GM23338 (cell line): ENCODE measurements at regions not wholly inside any gene's neighbourhood (a gene's known extent, or its start where the extent isn't known, plus 50 kb on each side); places are given as distances from the start of the nearest gene placed in this dataset.

Experiments used
- ATAC-seq: fragments of 200-7000 bp; cut with Tn5 transposase; 3 replicates; pipeline ENCODE4 v1.9.1; 2020
- DNase-seq: peaks from one replicate; pipeline ENCODE4 v3.0.0-alpha.2; 2015; ENCODE audit warnings: low spot score
- H2AFZ ChIP-seq: fragments of 200-600 bp; sonication (generic); 2 replicates; pipeline ENCODE4 v1.8.0; 2016; ENCODE audit warnings: antibody characterized with exemption, mild to moderate bottlenecking, moderate library complexity
- H3F3A ChIP-seq: fragments of 200-600 bp; sonication (generic); replicated peaks from 2 replicates; pipeline ENCODE4 v1.8.0; 2017; ENCODE audit warnings: antibody characterized with exemption, mixed run types, low read depth
- H3K27ac ChIP-seq: fragments of 200-600 bp; sonication (generic); 2 replicates; pipeline ENCODE4 v1.6.1; 2016; ENCODE audit warnings: low read depth
- H3K27me3 ChIP-seq: fragments of 200-600 bp; sonication (generic); 2 replicates; pipeline ENCODE4 v1.8.0; 2016; ENCODE audit warnings: mild to moderate bottlenecking, mixed run types, moderate library complexity; ENCODE audit not compliant: insufficient read depth
- H3K36me3 ChIP-seq: fragments of 200-600 bp; sonication (generic); 2 replicates; pipeline ENCODE4 v1.8.0; 2016; ENCODE audit warnings: mild to moderate bottlenecking; ENCODE audit not compliant: insufficient read depth
- H3K4me1 ChIP-seq: fragments of 200-600 bp; sonication (generic); 2 replicates; pipeline ENCODE4 v1.8.0; 2016; ENCODE audit warnings: mild to moderate bottlenecking, moderate library complexity; ENCODE audit not compliant: insufficient read depth
- H3K4me2 ChIP-seq: fragments of 200-600 bp; sonication (generic); 2 replicates; pipeline ENCODE4 v1.7.1; 2017; ENCODE audit warnings: mixed run types
- H3K4me3 ChIP-seq: fragments of 200-600 bp; sonication (generic); 2 replicates; pipeline ENCODE4 v1.6.1; 2016; ENCODE audit warnings: mixed run types
- H3K79me2 ChIP-seq: fragments of 200-600 bp; sonication (generic); replicated peaks from 2 replicates; pipeline ENCODE4 v1.8.0; 2017; ENCODE audit warnings: mild to moderate bottlenecking; ENCODE audit not compliant: insufficient read depth
- H3K9me2 ChIP-seq: fragments of 200-600 bp; sonication (generic); 2 replicates; pipeline ENCODE4 v1.8.0; 2017; ENCODE audit not compliant: insufficient read depth
- H4K20me1 ChIP-seq: fragments of 200-600 bp; sonication (generic); replicated peaks from 2 replicates; pipeline ENCODE4 v1.8.0; 2017; ENCODE audit warnings: mild to moderate bottlenecking; ENCODE audit not compliant: insufficient read depth
- H3K27ac Mint-ChIP-seq: 2 replicates; pipeline ENCODE4 v1.8.0; 2020; ENCODE audit warnings: inconsistent platforms, mild to moderate bottlenecking, moderate library complexity, mixed read lengths
- H3K27me3 Mint-ChIP-seq: 3 replicates; pipeline ENCODE4 v1.8.0; 2022; ENCODE audit warnings: low read depth, mild to moderate bottlenecking, moderate library complexity, mixed read lengths, inconsistent platforms; ENCODE audit not compliant: insufficient read depth, poor library complexity
- H3K36me3 Mint-ChIP-seq: 3 replicates; pipeline ENCODE4 v1.8.0; 2021; ENCODE audit warnings: low read depth, mild to moderate bottlenecking, inconsistent platforms, moderate library complexity, mixed read lengths
- H3K4me1 Mint-ChIP-seq: 3 replicates; pipeline ENCODE4 v1.8.0; 2020; ENCODE audit warnings: mild to moderate bottlenecking, inconsistent platforms, mixed read lengths
- H3K4me3 Mint-ChIP-seq: 3 replicates; pipeline ENCODE4 v1.8.0; 2021; ENCODE audit warnings: moderate library complexity, mild to moderate bottlenecking, inconsistent platforms, mixed read lengths
- H3K9me3 Mint-ChIP-seq: 3 replicates; pipeline ENCODE4 v1.8.0; 2020; ENCODE audit warnings: moderate library complexity, mild to moderate bottlenecking, inconsistent platforms, mixed read lengths
- CREB1 ChIP-seq: fragments of 250-450 bp; sonication (Bioruptor Pico); IDR thresholded peaks from 2 replicates; pipeline ENCODE4 v1.5.0; 2020; ENCODE audit warnings: low read depth, mild to moderate bottlenecking, moderate library complexity
- CTCF ChIP-seq, 2 experiments: fragments of 200-600 bp in 1 of 2; sonication (generic) in 1 of 2; conservative IDR thresholded peaks; 2 replicates each; pipeline versions ENCODE4 v1.5.1 to v1.6.1; 2016 to 2017; ENCODE audit warnings: antibody characterized with exemption in 2 of 2, low read depth in 2 of 2, mild to moderate bottlenecking in 2 of 2, moderate library complexity in 1 of 2
- ETS1 ChIP-seq: IDR thresholded peaks from 2 replicates; pipeline ENCODE4 v1.6.1; 2016; ENCODE audit warnings: antibody characterized with exemption
- EZH2 ChIP-seq: fragments of 200-600 bp; sonication (generic); IDR thresholded peaks from one replicate; pipeline ENCODE4 v1.8.0; 2017; ENCODE audit warnings: antibody characterized with exemption, mild to moderate bottlenecking, low read depth; ENCODE audit not compliant: unreplicated experiment
- EZH2phosphoT487 ChIP-seq: fragments of 200-600 bp; sonication (generic); IDR thresholded peaks from one replicate; pipeline ENCODE4 v1.8.1; 2018; ENCODE audit warnings: antibody characterized with exemption; ENCODE audit not compliant: unreplicated experiment
- JUNB ChIP-seq: IDR thresholded peaks from one replicate; pipeline ENCODE4 v1.6.1; 2016; ENCODE audit warnings: antibody characterized with exemption; ENCODE audit not compliant: unreplicated experiment
- NANOG ChIP-seq: IDR thresholded peaks from 2 replicates; pipeline ENCODE4 v1.6.1; 2016; ENCODE audit warnings: antibody characterized with exemption, borderline replicate concordance
- POLR2AphosphoS5 ChIP-seq: IDR thresholded peaks from 2 replicates; pipeline ENCODE4 v1.6.1; 2016; ENCODE audit warnings: antibody characterized with exemption, low read depth
- REST ChIP-seq: IDR thresholded peaks from one replicate; pipeline ENCODE4 v1.6.1; 2018; ENCODE audit warnings: antibody characterized with exemption; ENCODE audit not compliant: unreplicated experiment
- STAT1 ChIP-seq: IDR thresholded peaks from one replicate; pipeline ENCODE4 v1.6.1; 2016; ENCODE audit warnings: antibody characterized with exemption; ENCODE audit not compliant: unreplicated experiment
- ZNF114 ChIP-seq: fragments of 250-450 bp; sonication (Bioruptor Pico); IDR thresholded peaks from 2 replicates; pipeline ENCODE4 v1.5.0; 2020; ENCODE audit warnings: mild to moderate bottlenecking, moderate library complexity
- ZNF331 ChIP-seq: fragments of 250-450 bp; sonication (Bioruptor Pico); IDR thresholded peaks from 2 replicates; pipeline ENCODE4 v1.5.0; 2020; ENCODE audit warnings: low read depth, mild to moderate bottlenecking, moderate library complexity
- ZNF462 ChIP-seq: fragments of 250-450 bp; sonication (Bioruptor Pico); IDR thresholded peaks from 2 replicates; pipeline ENCODE4 v1.5.0; 2020; ENCODE audit warnings: mild to moderate bottlenecking, moderate library complexity

- ATAC-seq (no peak), DNase-seq (no peak)
- Histone ChIP-seq H3F3A (no peaks in the 10 kb centered on the region), H3K4me2 (no peak overlapping the region), H3K27ac (no peak overlapping the region), H2AFZ (no peak overlapping the region), H3K9me2 (no peaks in the 10 kb centered on the region), H3K27me3 (no peaks in the 10 kb centered on the region), H3K4me3 (no peak overlapping the region), H3K79me2 (no peaks in the 10 kb centered on the region), H3K36me3 (no peaks in the 10 kb centered on the region), H4K20me1 (no peaks in the 10 kb centered on the region), H3K4me1 (no peaks in the 10 kb centered on the region)
- H3K4me3 Mint-ChIP-seq = no peak overlapping the region
- no peaks in the 10 kb centered on the region for H3K36me3 Mint-ChIP-seq
- peaks cover 2% of the 10 kb centered on the region; the same call in 2 of the 3 replicates for H3K4me1 Mint-ChIP-seq
- peaks cover 2% of the 10 kb centered on the region for H3K27me3 Mint-ChIP-seq
- no peak overlapping the region for H3K27ac Mint-ChIP-seq
- no peaks in the 10 kb centered on the region for H3K9me3 Mint-ChIP-seq
- TF ChIP-seq STAT1 (no peak), CTCF (conservative IDR thresholded peaks at IDR 0.05; ENCODE audit: low read depth in 2 of 2) (no peak), REST (no peak), CREB1 (no peak), ZNF462 (CRISPR knock-in tag) (no peak), ZNF114 (CRISPR knock-in tag) (no peak), POLR2AphosphoS5 (no peak), JUNB (no peak), EZH2phosphoT487 (no peak), NANOG (no peak), ETS1 (no peak), EZH2 (no peak), ZNF331 (CRISPR knock-in tag) (no peak)
Observed at GRCh38 chr1:104733866-104734265, 984.2 kb downstream of the AMY1C start.
